Panc1 (cell line): ENCODE measurements at regions not wholly inside any gene's neighbourhood (a gene's known extent, or its start where the extent isn't known, plus 50 kb on each side); places are given as distances from the start of the nearest gene placed in this dataset.

Experiments used
- ATAC-seq: fragments of 200-7000 bp; cut with Tn5 transposase; 2 replicates; pipeline ENCODE4 v1.9.1; 2020; ENCODE audit warnings: mild to moderate bottlenecking, moderate library complexity
- BruUV-seq: library from RNA; stranded (reverse); fragments of 400-500 nt; replicated peaks from 2 replicates; lab custom pipeline; 2021; lab: Mats Ljungman, UMichigan
- CTCF ChIA-PET: fragments of 300-600 bp; sonication (Branson Sonifier 250); formaldehyde crosslinking; loops from one replicate; lab custom pipeline; 2022; ENCODE audit warnings: antibody characterized with exemption; lab: Charles Lee
- POLR2A ChIA-PET: fragments of 300-600 bp; sonication (Branson Sonifier 250); formaldehyde crosslinking; loops from one replicate; lab custom pipeline; 2022; ENCODE audit warnings: antibody characterized with exemption; lab: Charles Lee
- DNase-seq: peaks from one replicate; pipeline ENCODE4 v3.0.0-alpha.2; 2010; ENCODE audit warnings: low read depth, low spot score
- H3K27ac ChIP-seq: 2 replicates; pipeline ENCODE4 v1.5.1; 2011; ENCODE audit warnings: mild to moderate bottlenecking, low read length, inconsistent platforms
- H3K27me3 ChIP-seq: fragments of 200-500 bp; sonication (Bioruptor generic); 2 replicates; pipeline ENCODE4 v1.6.0; 2014; ENCODE audit warnings: low read length, inconsistent platforms; ENCODE audit not compliant: control insufficient read depth, insufficient read depth
- H3K36me3 ChIP-seq: fragments of 200-500 bp; sonication (Bioruptor generic); 2 replicates; pipeline ENCODE4 v1.5.1; 2014; ENCODE audit warnings: inconsistent platforms, mild to moderate bottlenecking, low read length, moderate library complexity; ENCODE audit not compliant: control insufficient read depth, insufficient read depth
- H3K4me1 ChIP-seq: 2 replicates; pipeline ENCODE4 v1.5.1; 2011; ENCODE audit warnings: inconsistent platforms, mild to moderate bottlenecking, low read length, moderate library complexity; ENCODE audit not compliant: control insufficient read depth, insufficient read depth
- H3K4me3 ChIP-seq, 2 experiments: 2 replicates each; pipeline ENCODE4 v1.5.1; 2011 to 2012; ENCODE audit warnings: low read depth in 2 of 2, low read length in 2 of 2, mild to moderate bottlenecking in 2 of 2, inconsistent platforms in 1 of 2, moderate library complexity in 1 of 2
- H3K9me3 ChIP-seq: fragments of 200-500 bp; sonication (Bioruptor generic); 2 replicates; pipeline ENCODE4 v1.5.1; 2014; ENCODE audit warnings: low read depth, mild to moderate bottlenecking, inconsistent platforms, low read length, moderate library complexity; ENCODE audit not compliant: control insufficient read depth, insufficient read depth
- POLR2AphosphoS5 ChIP-seq: IDR thresholded peaks from 2 replicates; pipeline ENCODE4 v1.6.1; 2012; ENCODE audit warnings: mild to moderate bottlenecking, low read depth, low read length, moderate library complexity
- SIN3A ChIP-seq: IDR thresholded peaks from 2 replicates; pipeline ENCODE4 v1.6.1; 2012; ENCODE audit warnings: low read depth, mild to moderate bottlenecking, low read length, moderate library complexity, borderline replicate concordance; ENCODE audit not compliant: insufficient read depth
- TCF7L2 ChIP-seq: IDR thresholded peaks from 2 replicates; pipeline ENCODE4 v1.6.1; 2011; ENCODE audit warnings: mild to moderate bottlenecking, low read depth, low read length, inconsistent platforms
- in situ Hi-C: cut with HindIII; loops from 2 replicates; pipeline ENCODE4 v1.10.0; 2016; ENCODE audit warnings: low sequenced_read_pairs, low pct_unique_long_range_greater_than_20kb
- intact Hi-C: fragments of 100-400 bp; cut with micrococcal nuclease; formaldehyde crosslinking; loops from one replicate; pipeline ENCODE4 v1.10.0; 2022; ENCODE audit not compliant: unreplicated experiment
- TF ChIP-seq, protein P1 (sequence below), 2 experiments: IDR thresholded peaks; 2 replicates each; pipeline ENCODE4 v1.6.1; 2011 to 2012; ENCODE audit warnings: low read depth in 2 of 2, control low read depth in 1 of 2, low read length in 1 of 2, mild to moderate bottlenecking in 1 of 2, moderate library complexity in 1 of 2; ENCODE audit not compliant: insufficient read depth in 1 of 2
- TF ChIP-seq, protein P2 (sequence below): fragments of 450-650 bp; IDR thresholded peaks from 2 replicates; pipeline ENCODE4 v1.5.1; 2017; ENCODE audit warnings: mild to moderate bottlenecking

DNA sequence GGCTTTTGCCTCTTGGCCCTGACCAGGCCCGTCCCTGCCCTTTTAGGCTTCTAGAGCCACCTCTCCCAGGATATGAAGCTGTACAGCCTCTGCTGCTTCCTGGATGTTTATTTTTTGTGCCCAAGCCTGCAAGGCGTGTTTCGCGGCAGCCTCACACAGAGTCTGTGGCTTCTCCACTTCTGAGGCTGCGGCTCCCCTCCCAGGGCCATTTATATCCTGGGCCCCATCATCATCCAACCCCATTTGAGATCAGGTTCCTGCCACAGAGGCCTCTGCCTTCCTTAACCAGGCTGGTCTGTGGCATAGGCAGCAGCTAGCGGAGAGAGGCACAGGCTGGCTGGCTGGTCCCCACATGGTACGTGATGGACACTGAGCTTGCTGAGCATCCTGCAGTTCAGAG is 114.1 kb upstream of the PWP1 start:
- DNase-seq (no peak), ATAC-seq (no peak)
- Histone ChIP-seq H3K9me3 (no peaks in the 10 kb centered on the region), H3K27me3 (no peaks in the 10 kb centered on the region), H3K36me3 (no peaks in the 10 kb centered on the region), H3K27ac (no peak overlapping the region), H3K4me3 (no peak overlapping the region), H3K4me1 (no peaks in the 10 kb centered on the region)
- no TSS peak for BruUV-seq
- intact Hi-C loops (no loop called here), in situ Hi-C loops (no loop called here)
- ChIA-PET CTCF (no interaction called here), POLR2A (no interaction called here)
- no peak for TF ChIP-seq SIN3A

DNA sequence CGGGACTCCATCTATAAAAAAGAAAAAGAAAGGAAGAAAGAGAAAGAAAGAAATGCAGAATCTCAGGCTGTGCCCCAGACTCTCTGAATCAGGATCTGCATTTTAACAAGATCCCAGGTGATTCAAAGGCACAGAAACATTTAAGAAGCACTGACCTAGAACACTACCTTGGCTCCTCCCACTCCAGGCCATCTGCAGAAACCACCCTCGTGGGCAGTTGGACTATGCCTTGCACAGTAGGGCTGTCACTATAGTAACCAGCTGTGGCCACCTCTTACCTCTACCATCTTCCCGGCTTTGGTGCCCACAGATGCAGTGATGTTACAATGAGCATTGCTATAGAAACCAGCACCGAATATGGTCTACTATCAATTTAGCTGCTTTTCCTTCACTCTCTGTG is 110.9 kb upstream of the PWP1 start:
- Histone ChIP-seq H3K36me3 (no peaks in the 10 kb centered on the region), H3K27me3 (no peaks in the 10 kb centered on the region), H3K4me1 (no peaks in the 10 kb centered on the region), H3K9me3 (no peaks in the 10 kb centered on the region), H3K4me3 (no peak overlapping the region), H3K27ac (no peak overlapping the region)
- ChIA-PET CTCF (no interaction called here), POLR2A (no interaction called here)
- intact Hi-C loops (no loop called here), in situ Hi-C loops (no loop called here)
- no peak for DNase-seq
- no TSS peak for BruUV-seq
- ATAC-seq: no peak
- TF ChIP-seq, protein P1, sequence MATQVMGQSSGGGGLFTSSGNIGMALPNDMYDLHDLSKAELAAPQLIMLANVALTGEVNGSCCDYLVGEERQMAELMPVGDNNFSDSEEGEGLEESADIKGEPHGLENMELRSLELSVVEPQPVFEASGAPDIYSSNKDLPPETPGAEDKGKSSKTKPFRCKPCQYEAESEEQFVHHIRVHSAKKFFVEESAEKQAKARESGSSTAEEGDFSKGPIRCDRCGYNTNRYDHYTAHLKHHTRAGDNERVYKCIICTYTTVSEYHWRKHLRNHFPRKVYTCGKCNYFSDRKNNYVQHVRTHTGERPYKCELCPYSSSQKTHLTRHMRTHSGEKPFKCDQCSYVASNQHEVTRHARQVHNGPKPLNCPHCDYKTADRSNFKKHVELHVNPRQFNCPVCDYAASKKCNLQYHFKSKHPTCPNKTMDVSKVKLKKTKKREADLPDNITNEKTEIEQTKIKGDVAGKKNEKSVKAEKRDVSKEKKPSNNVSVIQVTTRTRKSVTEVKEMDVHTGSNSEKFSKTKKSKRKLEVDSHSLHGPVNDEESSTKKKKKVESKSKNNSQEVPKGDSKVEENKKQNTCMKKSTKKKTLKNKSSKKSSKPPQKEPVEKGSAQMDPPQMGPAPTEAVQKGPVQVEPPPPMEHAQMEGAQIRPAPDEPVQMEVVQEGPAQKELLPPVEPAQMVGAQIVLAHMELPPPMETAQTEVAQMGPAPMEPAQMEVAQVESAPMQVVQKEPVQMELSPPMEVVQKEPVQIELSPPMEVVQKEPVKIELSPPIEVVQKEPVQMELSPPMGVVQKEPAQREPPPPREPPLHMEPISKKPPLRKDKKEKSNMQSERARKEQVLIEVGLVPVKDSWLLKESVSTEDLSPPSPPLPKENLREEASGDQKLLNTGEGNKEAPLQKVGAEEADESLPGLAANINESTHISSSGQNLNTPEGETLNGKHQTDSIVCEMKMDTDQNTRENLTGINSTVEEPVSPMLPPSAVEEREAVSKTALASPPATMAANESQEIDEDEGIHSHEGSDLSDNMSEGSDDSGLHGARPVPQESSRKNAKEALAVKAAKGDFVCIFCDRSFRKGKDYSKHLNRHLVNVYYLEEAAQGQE (IDR thresholded peaks at IDR 0.05; ENCODE audit: insufficient read depth in 1 of 2, low read depth in 2 of 2, low read length in 1 of 2): no peak
- TF ChIP-seq SIN3A (no peak), TCF7L2 (no peak), POLR2AphosphoS5 (no peak)
- TF ChIP-seq, protein P2, sequence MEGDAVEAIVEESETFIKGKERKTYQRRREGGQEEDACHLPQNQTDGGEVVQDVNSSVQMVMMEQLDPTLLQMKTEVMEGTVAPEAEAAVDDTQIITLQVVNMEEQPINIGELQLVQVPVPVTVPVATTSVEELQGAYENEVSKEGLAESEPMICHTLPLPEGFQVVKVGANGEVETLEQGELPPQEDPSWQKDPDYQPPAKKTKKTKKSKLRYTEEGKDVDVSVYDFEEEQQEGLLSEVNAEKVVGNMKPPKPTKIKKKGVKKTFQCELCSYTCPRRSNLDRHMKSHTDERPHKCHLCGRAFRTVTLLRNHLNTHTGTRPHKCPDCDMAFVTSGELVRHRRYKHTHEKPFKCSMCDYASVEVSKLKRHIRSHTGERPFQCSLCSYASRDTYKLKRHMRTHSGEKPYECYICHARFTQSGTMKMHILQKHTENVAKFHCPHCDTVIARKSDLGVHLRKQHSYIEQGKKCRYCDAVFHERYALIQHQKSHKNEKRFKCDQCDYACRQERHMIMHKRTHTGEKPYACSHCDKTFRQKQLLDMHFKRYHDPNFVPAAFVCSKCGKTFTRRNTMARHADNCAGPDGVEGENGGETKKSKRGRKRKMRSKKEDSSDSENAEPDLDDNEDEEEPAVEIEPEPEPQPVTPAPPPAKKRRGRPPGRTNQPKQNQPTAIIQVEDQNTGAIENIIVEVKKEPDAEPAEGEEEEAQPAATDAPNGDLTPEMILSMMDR: no peak

DNA sequence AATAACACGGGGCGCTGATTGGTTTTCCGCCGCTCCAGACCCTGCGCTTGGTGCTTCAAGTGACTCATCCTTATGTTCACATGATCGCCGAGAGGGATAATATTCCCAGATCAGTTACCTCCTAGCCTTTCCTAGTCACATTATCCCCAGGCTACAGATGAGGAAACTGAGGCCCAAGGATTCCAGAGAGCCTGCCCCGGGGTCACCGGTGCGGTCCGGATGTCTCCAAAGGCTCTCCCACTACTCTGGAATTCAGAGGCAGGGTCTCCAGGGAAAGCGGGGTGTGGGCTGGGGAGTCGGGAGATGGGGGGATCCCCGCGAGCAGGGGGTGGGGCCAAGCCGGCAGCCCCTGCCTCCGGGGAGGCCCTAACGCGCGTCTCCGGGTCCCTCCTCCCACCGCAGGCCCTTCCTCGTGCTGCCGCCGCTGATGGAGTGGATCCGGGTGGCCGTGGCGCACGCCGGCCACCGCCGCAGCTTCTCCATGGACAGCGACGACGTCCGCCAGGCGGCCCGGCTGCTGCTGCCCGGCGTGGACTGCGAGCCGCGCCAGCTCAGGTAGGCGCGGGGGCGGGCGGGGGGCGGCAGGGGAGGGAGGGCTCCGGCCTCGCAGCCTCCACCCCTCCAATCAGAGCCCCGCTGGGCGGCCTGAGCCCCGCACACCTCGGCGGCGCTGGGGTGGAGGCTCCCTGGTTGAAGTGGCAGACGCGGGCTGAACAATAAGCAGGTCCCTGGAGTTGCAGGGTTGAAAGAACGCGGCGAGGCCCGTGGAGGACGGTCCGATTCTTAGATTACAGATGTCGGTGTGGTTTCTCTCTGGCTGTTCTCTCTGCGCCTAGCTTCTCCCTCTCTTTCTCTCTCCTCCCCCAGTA is 104.6 kb upstream of the PWP1 start:
- no peaks in the 10 kb centered on the region for H3K36me3 ChIP-seq
- TF ChIP-seq, protein P2: no peak
- TF ChIP-seq, protein P1 (IDR thresholded peaks at IDR 0.05; ENCODE audit: insufficient read depth in 1 of 2, low read depth in 2 of 2, low read length in 1 of 2): no peak
- TF ChIP-seq TCF7L2 (no peak), POLR2AphosphoS5 (no peak), SIN3A (no peak)
- intact Hi-C loops (no loop called here), in situ Hi-C loops (no loop called here)
- DNase-seq: no peak
- peaks cover 18% of the 10 kb centered on the region; the same call in 1 of the 2 replicates for H3K27me3 ChIP-seq
- no peak overlapping the region for H3K4me3 ChIP-seq
- ChIA-PET POLR2A (no interaction called here), CTCF (no interaction called here)
- H3K4me1 ChIP-seq: no peaks in the 10 kb centered on the region
- H3K9me3 ChIP-seq: no peaks in the 10 kb centered on the region
- no peak overlapping the region for H3K27ac ChIP-seq
- no TSS peak for BruUV-seq
- ATAC-seq: peak; percentile 74
